GM18873 (cell line): ENCODE measurements at regions not wholly inside any gene's neighbourhood (a gene's known extent, or its start where the extent isn't known, plus 50 kb on each side); places are given as distances from the start of the nearest gene placed in this dataset.

Source experiments
- ATAC-seq: cut with Tn5 transposase; IDR thresholded peaks from one replicate; pipeline ENCODE4 v1.9.1; 2021; ENCODE audit warnings: mild to moderate bottlenecking, moderate library complexity, moderate number of reproducible peaks; ENCODE audit not compliant: unreplicated experiment, low FRiP score

DNA sequence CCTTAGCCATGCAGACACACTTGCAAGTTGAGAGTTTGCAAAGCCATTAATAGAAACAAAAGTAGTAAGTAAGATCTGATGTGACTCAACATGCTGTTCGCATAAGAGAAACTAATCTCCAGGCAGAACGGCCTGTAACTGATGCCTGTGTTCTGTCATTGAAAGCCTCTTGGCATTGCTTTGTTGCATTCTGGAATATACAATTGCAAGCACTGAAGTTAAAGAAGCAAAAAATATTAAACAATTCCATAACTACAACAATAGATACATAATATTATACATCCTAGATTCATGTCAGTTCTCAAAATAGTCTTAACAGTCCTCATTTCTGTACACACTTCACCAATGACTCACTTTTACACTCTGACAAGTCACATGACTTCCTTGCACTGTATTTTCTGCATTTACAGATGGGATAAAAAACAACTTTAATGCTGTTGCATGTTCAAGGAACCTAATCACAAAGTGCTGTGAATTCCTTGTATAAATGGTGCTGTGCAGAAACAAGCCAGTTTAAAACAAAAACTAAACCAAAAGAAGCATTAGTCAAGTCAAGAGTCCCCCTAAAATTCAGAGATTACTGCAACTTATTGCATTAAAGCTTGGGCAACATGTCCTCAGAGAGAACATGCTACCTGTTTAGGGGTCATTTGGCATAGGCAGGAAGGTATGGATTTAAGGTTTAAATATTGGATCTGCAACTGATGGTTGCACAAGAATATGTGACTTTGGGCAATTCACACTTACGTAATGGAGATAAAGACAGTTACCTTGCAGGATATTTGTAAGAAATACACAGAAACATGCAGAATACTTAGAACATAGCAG is 79.5 kb upstream of the SERP2 start:
- ATAC-seq = no peak

- no peak for ATAC-seq
Measured at GRCh38 chr13:44294876-44295275, 78.7 kb upstream of the SERP2 start.

DNA sequence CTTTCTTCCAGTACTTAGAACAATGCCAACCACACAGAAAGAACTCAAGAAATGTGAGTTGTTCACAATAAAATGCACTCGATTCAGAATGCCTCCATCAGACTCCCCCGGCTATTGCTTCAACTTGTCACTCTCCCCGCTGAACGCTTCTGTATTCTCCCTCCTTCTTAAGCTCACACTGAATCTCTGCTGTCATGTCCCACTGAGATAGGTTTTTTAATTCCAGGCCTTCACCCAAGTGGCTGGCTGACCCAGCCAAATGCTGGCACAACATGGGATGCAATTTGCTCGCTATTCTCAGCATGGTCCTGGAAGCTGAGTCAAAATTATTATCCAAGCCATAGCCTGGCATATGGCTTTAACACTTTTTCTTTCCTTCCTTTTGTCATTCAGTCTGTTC is 76.8 kb upstream of the SERP2 start:
- no peak for ATAC-seq

DNA sequence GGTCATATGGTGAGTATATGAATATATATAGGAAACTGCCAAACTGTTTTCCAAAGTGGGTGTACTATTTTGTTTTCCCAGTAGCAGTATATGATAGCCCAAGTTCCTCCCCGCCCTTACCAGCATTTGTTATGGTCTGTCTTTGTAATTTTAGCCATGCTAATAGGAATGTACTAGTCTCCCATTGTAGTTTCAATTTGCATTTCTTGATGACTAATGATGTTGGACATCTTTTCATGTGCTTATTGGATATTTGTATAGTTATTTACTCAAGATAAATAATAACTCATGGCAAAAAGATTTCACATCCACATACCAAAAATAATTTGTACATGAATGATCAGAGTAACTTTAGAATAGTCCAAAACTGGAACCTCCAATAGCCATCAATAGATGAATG is 75.3 kb upstream of the SERP2 start:
- ATAC-seq = no peak

DNA sequence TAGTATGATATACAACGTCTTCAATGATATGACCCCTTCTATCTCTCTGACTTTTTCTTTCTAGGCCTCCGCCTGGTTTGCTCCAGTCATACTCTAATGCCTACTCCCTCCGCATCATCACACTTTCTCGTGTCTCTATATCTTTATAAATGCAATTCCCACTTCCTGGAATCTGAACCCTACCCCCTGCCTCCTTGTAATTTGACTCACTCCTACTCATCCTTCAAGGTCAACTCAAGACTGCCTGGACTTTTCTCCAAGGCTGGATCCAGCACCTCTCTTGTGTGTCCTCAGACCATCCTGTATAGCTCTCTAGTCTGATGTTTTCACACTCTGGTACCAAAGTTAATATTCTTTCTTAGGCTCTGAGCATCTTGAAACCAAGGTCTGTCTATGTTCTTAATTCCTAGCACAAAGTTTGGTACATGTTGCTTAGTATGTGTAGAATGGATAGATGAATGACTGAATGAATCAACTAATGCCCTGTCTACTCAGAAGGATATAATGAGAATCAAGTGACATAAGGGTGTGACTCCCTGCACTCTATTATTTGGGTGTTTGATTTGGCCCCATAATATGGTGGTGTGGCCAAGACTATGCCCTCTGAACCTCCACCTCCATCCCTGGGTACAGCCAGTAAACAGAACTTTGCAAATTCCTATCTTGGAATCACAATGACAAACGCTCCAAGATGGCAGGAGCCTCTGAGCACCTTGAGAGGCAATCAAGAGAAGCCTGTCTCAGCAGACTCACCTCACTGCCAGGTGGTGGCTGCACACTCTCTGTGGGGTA is 74.3 kb upstream of the SERP2 start:
- ATAC-seq = no peak

DNA sequence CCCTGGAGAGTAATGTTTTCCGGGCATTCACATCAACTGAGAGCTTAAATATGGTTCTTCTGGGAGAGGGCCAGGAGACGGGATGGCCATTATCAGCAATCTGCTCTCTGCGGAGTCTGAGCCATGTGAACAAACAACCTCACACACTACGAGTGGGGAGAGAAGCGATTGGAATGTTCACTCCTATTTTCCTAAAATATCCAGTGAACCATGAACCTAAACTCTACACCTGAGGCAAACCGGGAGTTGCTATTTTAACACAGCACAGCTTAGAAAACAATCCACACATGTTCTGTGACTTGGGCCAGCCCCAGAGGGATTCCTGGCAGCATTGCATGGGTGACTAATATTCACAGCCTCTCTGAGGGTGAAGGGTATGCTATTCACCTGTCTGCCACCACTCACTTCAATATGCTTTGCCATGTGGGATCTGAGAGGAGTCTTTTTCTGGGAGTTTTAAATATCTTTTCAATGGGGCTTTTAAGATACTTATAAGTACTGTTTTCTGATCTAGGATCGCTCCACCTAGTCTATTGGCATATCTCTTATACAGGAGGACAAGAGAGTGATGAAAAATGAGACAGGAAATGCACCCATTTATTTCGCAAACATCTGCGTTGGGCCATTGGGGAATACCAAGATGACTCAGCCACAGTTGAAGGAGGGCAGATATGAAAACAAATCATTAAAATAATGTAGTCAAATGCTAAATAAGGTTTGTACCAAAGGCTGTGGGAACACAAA is 72.6 kb upstream of the SERP2 start:
- ATAC-seq = peak; percentile 85

DNA sequence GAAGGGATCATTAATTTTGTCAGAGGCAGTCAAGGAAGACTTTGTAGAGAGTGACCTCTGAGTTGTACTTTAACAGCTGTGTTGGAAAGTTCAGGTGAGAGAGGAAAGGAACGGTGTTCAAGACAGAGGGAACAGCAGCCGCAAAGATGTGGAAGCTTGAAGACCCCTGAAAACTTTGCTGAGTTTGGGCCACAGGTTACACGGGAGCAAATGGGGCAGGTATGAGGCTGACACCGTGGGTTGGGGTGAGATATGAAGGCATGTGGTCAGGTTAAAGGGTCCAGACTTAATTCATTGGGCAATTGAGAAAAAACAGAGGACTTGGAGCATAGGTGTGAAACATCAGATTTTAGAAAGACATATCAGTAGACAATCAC is 72.0 kb upstream of the SERP2 start:
- no peak for ATAC-seq

DNA sequence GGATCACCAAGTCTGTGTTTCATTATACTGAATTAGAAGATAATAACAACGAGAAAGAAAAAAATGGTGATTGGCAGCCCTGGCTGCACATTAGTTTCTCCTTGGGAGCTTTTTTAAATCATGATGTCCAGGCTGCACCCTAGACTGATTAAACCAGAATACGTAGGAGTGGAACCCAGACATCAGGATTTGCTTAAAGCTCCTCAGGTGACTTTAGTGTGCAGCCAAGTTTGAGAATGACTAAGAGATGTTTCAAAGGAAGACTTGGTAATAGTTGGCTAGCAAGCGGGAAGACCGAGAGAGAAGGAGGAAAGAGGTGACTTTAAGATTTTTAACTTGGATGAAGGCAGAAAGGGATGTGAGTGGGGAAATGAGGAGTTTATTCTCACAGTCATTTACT is 71.4 kb upstream of the SERP2 start:
- no peak for ATAC-seq

GRCh38 chr13:44302940-44303575 is 70.6 kb upstream of the SERP2 start:
- ATAC-seq = no peak

DNA sequence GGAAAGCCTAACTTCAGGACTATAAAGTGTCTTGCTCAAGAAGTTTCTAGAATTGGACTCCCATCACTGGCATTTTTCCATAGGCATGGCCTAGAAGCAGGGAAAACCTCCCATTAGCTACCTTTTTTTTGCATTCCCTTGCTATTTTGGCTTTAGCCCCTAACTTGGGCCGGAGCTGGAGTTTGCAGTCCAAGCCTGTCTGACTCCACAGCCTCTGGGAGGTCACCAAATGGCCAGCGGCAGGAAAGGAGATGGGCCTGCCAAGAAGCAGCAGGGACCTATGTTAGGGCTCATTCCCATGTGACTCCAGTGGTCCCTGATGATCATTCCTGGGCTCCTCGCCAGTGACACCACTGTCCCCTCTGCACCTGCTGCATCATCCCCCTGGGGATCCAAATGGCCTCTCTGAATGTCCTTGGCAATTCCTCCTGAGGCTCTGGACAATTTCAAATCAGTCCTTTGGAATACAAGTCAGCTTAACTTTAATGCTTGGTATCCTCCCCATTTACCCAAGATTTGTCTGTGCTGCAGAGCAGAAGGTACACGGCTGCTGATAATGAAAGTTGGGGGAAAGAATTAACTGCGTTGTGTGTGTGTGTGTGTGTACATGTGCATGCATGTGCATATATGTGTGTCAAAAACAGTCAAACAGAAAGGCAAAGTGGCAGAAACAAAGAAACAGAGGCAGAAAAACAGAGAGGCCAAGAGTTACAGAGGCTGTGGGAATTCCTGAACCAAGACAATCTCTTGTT is 69.8 kb upstream of the SERP2 start:
- no peak for ATAC-seq

- no peak for ATAC-seq
Measured at GRCh38 chr13:44304433-44304725, 69.2 kb upstream of the SERP2 start.

- ATAC-seq = no peak
Measured at GRCh38 chr13:44305286-44305685, 68.3 kb upstream of the SERP2 start.

DNA sequence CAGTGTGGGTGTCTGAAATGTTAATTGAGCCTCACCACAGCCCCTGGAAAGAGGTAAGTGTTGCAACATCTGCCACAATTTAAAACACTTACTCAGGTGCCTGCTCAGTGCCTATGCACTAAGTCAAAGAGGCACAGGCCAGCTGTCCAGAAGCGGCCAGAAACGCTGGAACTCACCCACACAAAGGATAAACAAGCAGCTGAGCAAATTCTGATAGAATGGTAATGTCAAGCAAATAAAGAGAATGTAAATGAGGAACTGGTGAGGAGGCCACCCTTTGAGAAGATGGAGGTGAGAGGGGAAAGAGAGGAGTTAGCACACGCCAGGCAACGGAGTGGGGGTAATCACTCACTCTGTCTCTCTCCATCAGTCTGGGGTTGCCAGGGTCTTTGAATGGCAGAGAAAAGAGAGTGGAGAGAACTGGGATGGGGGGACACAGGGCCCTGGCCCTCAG is 67.7 kb upstream of the SERP2 start:
- no peak for ATAC-seq

GRCh38 chr13:44306371-44307192 is 67.0 kb upstream of the SERP2 start:
- ATAC-seq = no peak

DNA sequence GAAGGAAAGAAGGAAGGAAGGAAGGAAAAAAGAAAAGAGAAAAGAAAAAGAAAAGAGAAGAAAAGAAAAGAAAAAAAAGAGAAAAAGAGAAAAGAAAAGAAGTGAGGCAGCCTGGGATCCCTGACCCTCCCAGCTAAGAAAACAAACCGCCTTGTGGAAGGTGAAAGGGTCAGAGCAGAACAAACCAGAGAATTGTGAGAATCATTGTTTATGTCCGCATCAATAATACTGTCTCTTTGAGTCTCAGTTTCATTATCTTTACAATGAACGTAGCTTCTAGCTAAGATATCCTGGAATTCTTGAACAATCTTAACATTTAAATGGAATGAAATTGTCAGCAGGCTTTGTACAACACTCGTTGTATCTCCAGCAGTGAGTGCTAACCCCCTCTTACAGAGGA is 66.4 kb upstream of the SERP2 start:
- ATAC-seq = no peak

- no peak for ATAC-seq
Measured at GRCh38 chr13:44307844-44308243, 65.8 kb upstream of the SERP2 start.

GRCh38 chr13:44308352-44308751 is 65.3 kb upstream of the SERP2 start:
- ATAC-seq = no peak

- ATAC-seq = no peak
Measured at GRCh38 chr13:44309794-44310757, 63.5 kb upstream of the SERP2 start.
